BE2C (cell line): ENCODE measurements at regions not wholly inside any gene's neighbourhood (a gene's known extent, or its start where the extent isn't known, plus 50 kb on each side); places are given as distances from the start of the nearest gene placed in this dataset.

Experiments
- DNase-seq: peaks from one replicate; pipeline ENCODE4 v3.0.0-alpha.2; 2020
- H3K27me3 ChIP-seq: fragments of 250-450 bp; sonication (Bioruptor Pico); 2 replicates; pipeline ENCODE4 v1.5.1; 2020; ENCODE audit warnings: mild to moderate bottlenecking
- H3K36me3 ChIP-seq: fragments of 250-450 bp; sonication (Bioruptor Pico); 2 replicates; pipeline ENCODE4 v1.5.1; 2020; ENCODE audit warnings: mild to moderate bottlenecking
- H3K4me1 ChIP-seq: fragments of 250-450 bp; sonication (Bioruptor Pico); 2 replicates; pipeline ENCODE4 v1.5.1; 2020
- H3K4me3 ChIP-seq: 2 replicates; pipeline ENCODE4 v1.5.1; 2011; ENCODE audit warnings: low read depth, low read length
- H3K9me3 ChIP-seq: fragments of 250-450 bp; sonication (Bioruptor Pico); 2 replicates; pipeline ENCODE4 v1.5.1; 2020
- CTCF ChIP-seq: IDR thresholded peaks from 2 replicates; pipeline ENCODE4 v1.5.1; 2012; ENCODE audit warnings: mild to moderate bottlenecking, low read depth, low read length

- TF ChIP-seq CTCF, result no peak
- H3K4me3 ChIP-seq, result no peak overlapping the region
- no peaks in the 10 kb centered on the region for H3K4me1 ChIP-seq
- no peaks in the 10 kb centered on the region for H3K36me3 ChIP-seq
- no peaks in the 10 kb centered on the region for H3K9me3 ChIP-seq
- DNase-seq, result no peak
- peaks cover 7% of the 10 kb centered on the region for H3K27me3 ChIP-seq
These were observed 152.9 kb downstream of the SNX19 start for GRCh38 chr11:130763087-130763980.

DNA sequence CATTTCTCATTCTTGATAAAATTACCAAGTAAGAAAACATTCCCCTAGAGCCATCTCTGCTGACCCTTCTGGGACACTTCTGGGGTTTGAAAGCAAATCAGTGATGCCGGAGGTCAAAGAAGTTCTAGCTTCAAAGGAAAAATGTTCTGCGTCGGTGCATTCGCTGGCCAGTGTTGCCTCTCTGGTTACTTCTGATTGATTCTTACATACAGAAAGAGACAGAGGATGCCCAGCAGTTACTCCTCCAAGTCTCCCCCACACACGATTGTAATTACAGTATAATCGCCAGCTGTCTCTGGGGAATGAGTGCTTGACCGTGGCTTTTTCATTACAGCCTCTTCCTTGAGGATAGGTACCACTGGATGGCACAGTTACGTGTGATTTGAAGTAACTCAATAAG, 150.9 kb downstream of the SNX19 start:
- H3K4me1 ChIP-seq, result no peaks in the 10 kb centered on the region
- H3K36me3 ChIP-seq, result no peaks in the 10 kb centered on the region
- no peaks in the 10 kb centered on the region for H3K9me3 ChIP-seq
- no peak overlapping the region for H3K4me3 ChIP-seq
- no peak for TF ChIP-seq CTCF
- no peak for DNase-seq
- no peaks in the 10 kb centered on the region for H3K27me3 ChIP-seq

DNA sequence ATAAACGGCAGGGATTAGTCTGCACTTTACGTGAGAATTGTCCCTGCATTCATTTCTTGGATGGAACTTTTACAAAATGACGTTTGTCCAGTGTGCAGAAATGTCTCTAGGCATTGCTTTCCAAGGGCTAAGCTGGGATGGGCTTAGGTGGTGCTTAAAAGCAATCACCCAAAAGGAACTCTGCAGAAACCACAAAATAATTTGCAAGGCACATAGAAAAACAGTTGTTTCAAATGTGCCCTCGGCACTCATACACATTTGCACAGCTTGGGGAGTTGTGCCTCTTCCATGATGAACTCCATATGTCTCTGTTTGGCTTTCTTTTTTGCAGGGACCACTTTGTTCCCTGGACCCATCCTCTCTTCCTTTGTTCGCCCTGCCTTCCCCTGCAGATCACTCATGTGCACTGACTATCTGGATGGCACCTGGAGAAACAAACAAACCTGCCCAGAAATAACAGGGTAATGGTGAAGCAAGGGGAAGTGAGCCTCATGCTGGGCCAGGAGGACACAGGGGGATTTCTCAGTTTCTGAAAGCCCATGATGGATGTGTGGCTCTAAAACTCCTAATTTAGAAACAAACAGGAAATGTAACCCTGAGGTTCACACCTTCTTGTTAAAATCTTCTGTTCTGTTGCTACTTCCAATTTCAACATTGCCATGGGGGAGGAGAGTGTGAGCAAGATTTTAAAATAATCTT, 150.2 kb downstream of the SNX19 start:
- no peaks in the 10 kb centered on the region for H3K36me3 ChIP-seq
- no peak for TF ChIP-seq CTCF
- no peaks in the 10 kb centered on the region for H3K9me3 ChIP-seq
- no peak overlapping the region for H3K4me3 ChIP-seq
- no peaks in the 10 kb centered on the region for H3K4me1 ChIP-seq
- no peak for DNase-seq
- no peaks in the 10 kb centered on the region for H3K27me3 ChIP-seq

DNA sequence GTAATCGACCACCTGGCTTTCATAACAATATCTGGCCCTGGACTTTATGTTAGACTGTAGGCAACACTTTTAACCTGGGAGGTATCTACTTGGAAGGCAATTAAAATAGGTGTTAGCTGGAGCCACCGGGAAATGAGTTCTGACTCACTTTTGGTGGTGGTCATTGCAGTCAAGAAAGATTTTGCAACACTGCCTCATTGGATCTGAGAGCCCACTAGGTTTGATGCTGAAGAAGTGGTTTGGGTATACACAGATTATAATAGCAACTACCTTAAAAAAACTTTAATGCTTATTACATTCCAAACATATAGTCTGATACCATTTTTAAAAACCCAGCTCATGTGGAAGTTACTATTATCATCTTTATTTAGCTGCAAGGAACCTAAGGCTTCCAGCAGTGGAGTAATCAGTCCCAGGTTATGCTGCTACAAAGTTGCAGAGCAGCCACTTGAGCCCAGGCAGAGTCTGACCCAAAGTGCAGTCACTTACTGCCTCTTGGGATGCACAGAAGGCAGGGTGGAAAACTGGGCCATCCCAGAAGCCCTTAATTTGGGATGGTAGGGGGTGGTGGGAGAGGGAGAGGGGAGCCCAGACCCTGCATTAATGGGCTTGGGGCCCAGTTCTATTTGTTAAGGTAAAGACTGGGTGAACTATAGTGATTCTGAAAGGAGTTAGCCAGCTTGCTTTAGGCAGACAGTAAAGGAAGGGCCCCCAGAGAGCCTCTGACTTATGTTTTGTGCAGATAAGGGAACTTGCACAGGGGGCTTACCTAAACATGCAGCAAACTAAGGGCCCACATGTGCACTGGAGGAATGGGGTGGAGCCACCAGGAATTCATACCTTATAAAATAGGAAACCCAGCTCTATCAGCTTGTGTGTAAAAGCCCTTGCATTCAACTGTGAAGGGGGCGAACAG, 149.4 kb downstream of the SNX19 start:
- Histone ChIP-seq H3K36me3 (no peaks in the 10 kb centered on the region), H3K9me3 (no peaks in the 10 kb centered on the region), H3K4me3 (no peak overlapping the region), H3K4me1 (no peaks in the 10 kb centered on the region), H3K27me3 (no peaks in the 10 kb centered on the region)
- no peak for TF ChIP-seq CTCF
- no peak for DNase-seq

DNA sequence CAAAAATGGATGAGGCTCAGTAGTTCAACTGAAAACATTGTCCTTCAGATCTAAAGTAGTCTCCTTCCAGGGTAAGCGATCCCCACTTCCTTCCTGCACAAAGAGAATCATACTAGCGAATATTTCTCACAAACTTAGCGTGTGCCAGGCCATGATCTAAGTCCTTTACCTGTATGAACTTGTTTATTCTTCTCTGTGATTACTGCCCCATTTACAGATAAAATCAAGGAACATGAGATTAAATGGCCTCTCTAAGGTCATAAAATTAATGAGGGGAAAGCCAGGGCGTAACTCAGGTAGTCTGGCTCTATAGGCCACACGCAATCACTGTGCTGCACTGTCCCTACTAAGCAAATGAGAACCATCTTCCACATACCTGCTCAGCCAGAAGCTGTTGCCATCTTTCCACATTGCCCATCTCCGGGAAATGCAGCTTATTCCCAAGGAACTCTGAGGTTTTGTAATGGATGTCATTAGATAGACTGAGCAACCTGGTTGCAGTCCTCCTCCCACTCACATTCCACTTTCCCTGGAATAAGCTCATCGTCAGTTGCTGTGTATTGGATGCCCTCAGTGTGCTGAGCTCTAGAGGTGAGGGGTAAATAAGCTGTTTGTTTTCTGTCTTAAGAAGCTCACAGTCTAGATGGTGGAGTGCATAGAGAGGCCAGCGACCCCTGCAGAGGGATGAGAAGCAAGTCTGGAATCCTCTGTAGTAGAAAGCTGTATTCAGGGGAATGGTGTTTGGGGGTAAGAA, 146.3 kb downstream of the SNX19 start:
- Histone ChIP-seq H3K27me3 (no peaks in the 10 kb centered on the region), H3K9me3 (no peaks in the 10 kb centered on the region), H3K4me3 (no peak overlapping the region), H3K4me1 (no peaks in the 10 kb centered on the region), H3K36me3 (no peaks in the 10 kb centered on the region)
- TF ChIP-seq CTCF, result no peak
- no peak for DNase-seq
